Hypothalamus (tissue), 51 donors: ENCODE measurements at regions not wholly inside any gene's neighbourhood (a gene's known extent, or its start where the extent isn't known, plus 50 kb on each side); places are given as distances from the start of the nearest gene placed in this dataset.
A peak's percentile ranks its signal among the peaks of the same experiment; 100 is the strongest.

Experiments used
- DNase-seq, 51 donors: peaks; one replicate each; lab custom pipeline; 2025; lab: John Stamatoyannopoulos, UW

DNA sequence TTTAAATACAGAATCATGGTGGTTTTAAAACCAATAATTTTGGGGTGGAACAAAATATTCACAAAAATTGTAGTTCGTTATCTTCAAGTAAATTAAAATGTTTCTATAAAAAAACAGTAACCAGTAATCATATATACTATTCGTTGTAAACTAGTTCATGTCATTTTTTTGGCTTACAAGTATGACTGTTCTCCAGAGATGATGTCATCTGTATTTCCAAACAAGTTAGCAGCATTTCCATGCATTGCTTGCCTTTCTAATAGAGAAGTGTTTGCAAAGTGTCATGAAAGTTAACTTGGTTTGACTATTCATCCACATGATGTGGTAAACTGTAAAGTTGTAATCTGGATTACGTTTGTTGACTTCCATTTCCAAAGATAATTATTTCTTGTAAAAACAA, 717.9 kb upstream of the ADAMTS16 start:
- no peak for DNase-seq

DNA sequence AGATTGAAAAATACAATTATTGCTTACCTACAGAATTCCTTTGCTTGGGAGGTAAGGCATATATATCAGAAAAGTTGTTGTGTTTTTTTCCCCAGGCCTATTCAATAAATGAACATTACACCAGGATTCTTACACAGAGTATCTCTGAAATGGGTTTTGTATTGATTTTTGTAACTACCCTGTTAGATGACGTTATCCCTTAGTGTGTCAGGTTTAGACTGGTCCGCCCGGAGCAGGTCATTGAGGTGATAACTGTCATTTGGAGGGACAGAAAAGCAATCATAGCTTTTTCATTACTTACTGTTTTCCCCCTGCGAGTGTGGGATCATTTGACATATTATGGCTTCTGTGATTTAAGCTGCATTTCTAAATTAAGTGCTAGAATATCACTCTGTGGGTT, 715.2 kb upstream of the ADAMTS16 start:
- DNase-seq: no peak

GRCh38 chr5:4440536-4440935, 699.6 kb upstream of the ADAMTS16 start:
- DNase-seq: no peak

DNA sequence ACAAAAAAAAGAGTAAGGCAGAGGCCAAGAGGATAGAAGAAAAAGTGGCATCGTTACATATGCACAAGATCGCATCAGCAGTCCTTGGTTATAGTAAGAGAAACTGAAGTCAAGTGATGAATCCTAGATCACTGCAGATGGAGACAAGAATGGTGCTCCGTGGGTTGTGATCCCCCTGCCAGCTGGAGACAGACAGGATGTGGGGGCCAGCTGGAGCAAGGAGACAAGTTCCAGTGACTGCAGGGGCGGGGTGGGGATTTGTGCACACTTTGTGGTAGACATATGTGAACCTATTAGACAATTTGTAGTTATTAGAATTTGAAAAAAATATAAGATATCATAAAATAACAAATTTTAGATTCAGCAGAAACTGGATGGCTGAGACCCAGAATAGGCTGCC, 697.9 kb upstream of the ADAMTS16 start:
- DNase-seq: no peak

GRCh38 chr5:4447657-4448056, 692.5 kb upstream of the ADAMTS16 start:
- no peak for DNase-seq

DNA sequence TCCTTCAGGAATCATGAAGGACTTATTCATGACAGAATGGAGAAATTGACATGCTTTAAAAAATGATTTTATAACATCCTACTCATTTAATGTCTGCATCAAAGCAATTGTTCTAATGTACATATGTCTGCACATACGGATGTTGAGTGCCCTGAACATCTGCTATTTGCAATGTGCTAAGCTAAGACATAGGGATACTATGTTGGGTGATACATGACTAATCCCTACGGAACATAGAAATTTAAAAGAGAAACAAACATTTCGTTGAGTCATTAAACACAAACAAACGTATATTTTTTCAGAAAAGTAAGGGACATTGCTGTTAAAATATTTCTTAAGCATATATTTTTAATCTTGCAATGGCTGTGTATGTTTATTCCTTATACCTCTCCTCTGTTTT, 686.5 kb upstream of the ADAMTS16 start:
- DNase-seq: no peak

- no peak for DNase-seq
Observed at GRCh38 chr5:4479426-4479825, 660.7 kb upstream of the ADAMTS16 start.

GRCh38 chr5:4480528-4481349, 659.4 kb upstream of the ADAMTS16 start:
- no peak for DNase-seq

DNA sequence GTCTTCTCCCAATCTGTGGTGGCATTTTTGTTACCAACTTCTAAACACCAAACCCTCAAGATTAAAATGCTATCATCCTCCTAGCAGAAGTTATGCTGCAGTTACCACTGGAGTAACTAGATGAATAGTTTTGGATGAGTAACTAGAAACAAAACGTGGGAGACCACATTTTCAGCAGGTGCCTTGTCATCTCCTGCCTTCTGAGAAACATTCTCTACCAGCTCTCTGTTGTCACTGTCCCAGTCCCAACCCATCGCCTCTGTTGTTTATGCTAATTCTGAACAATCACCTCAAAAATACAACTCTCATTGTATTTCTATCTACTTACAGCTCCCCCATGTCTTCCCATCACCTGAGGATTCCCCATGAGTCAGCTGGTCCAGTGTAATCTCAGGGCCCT, 652.5 kb upstream of the ADAMTS16 start:
- DNase-seq: no peak

- peak in 28 of 51 donors; percentile 1 to 54 (median 15) for DNase-seq
Observed at GRCh38 chr5:4511996-4512656, 628.0 kb upstream of the ADAMTS16 start.

GRCh38 chr5:4513381-4513780, 626.7 kb upstream of the ADAMTS16 start:
- no peak for DNase-seq

DNA sequence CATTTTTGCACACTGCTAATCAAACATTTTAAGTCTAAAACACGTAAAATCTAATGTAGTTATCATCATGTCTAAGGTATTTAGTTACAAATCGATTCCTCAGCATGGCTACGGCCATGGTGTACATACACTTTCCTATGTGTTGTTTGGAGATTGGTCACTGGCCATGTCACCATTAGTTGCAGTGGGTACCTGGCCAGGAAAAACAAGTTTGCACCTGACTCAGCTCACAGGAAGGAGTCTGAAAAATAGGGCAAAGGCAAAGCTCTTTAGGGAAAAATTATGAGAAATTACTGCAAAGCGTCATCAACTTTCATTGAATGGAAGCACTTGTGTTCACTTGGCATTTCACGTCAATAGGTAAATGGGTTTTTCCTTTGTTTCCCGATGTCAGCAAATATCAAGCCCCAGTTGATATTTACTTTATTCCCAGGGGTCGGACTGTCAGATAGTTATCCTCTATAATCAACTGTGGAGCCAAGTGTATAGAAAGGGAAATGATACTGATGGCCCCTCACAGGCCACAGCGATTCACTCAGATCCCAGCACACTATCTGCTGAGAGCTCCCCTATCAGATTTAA, 626.0 kb upstream of the ADAMTS16 start:
- no peak for DNase-seq

DNA sequence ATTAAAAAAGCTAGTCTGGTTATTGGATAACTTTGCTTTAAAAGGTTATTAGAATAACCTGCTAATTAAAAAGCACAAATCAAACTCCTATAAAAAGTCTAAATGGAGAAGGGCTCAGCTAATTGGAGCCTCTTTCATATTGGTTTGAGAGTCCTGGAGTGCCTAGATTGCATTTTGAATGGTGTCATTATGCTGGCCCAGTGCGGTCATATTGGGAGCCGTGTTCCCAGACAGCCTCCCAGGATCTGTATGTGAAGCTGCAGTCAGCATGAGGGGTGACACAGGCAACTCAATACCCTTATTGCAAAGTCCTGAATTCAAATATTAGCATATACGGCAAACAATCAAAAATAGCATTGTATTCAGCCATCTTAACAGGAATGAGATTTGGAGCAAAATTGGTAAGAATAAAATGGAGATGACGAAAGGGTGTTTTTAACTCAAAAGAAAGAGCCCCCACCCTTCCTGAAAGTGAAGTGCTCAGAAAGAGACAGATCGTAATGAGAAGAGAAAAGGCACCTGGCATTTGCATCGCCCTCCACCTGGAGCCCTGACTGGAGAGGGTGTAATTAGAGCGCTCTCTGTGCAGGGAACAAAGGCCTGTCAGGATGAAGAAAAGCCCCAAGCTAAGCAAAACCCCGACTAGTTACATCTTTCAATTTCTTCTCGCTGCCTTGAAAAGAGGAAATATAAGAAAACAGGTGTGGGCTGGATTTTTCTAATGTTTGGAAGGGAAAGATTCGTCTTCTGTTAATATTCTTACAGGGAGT, 621.0 kb upstream of the ADAMTS16 start:
- DNase-seq: no peak

- DNase-seq: no peak
Observed at GRCh38 chr5:4520559-4520958, 619.6 kb upstream of the ADAMTS16 start.

GRCh38 chr5:4523038-4523437, 617.1 kb upstream of the ADAMTS16 start:
- no peak for DNase-seq

DNA sequence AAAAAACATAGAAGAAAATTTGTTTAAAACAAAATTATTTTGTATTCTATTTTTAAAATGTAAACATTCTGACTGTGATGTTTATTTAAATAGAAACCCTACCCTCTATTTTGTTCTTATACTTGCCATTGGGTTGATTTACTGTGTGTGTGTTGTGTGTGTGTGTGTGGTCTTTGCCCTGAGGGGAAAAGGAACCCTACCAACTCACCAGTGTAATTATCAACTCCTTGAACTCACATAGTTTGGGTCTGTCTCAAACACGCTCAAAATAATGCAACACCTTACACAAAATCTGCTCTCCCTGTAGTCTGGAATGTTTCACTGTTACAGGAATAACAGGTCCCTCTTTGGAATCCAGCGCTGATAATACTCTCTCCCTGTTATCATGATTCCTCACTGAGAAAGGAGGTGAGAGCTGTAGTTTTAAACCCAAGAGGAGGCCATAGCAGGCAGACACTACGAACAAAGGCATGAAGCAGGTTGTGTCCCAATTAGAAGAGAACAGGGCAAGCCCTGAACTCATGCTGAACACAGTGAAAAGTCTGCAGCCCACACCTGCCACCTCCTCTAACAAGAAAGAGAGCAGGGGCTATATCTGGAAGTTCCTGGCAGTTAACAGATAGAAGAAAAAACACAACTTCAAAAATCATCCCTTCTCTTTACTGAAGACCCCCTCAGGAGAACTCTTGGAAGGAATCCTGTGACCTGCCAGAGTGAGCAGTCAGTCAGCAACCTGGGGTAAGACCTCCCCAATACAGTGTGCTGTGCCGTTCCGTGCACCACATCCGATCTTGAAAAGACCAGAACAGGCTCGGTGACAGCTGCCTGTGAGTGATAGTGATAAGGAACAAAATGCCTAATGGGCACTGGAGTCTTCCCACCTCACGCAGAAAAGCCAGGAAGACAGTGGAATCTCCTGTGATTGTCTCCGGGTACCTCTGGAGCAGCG, 608.1 kb upstream of the ADAMTS16 start:
- no peak for DNase-seq

- DNase-seq: no peak
Observed at GRCh38 chr5:4532705-4533080, 607.4 kb upstream of the ADAMTS16 start.

DNA sequence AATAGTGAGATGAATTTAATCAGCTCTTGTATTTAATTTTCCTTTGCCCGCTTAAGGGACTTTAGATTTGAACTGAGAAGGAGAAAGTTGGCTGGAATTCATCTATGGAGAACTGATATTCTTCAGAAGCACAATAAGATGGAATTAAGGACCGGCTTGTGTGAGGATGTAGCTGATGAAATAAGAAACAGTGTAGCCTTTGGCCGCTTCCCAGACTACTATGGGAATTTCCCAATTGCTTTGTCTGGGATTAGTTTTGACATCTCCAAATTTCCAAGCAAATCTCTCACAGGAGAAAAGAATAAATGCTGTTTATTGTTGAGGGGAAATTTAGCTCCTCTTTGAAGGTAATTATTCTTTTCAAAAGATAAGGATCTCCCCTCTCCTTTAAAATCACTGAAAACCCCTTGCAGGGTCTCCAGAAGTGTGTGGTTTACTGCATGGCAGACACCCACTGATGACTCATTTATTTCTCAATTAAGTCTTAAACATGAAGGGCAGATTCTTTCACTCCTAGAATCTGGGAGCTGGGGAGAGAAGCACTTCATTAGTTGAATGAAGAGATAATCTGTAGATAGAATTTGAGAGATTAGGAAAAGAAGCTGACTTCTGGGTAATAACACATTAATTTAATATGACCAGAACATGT, 606.5 kb upstream of the ADAMTS16 start:
- DNase-seq: no peak

GRCh38 chr5:4537489-4537888, 602.6 kb upstream of the ADAMTS16 start:
- no peak for DNase-seq
